Coronary artery (tissue), 2 donors: ENCODE measurements at regions not wholly inside any gene's neighbourhood (a gene's known extent, or its start where the extent isn't known, plus 50 kb on each side); places are given as distances from the start of the nearest gene placed in this dataset.
"Not testable (repeated sequence)": the region's sequence is repeated elsewhere in the genome, so short reads cannot be mapped to it uniquely, and the experiment has no call there.

Experiments used
- DNase-seq: peaks from one replicate; pipeline ENCODE4 v3.0.0-alpha.2; 2017; ENCODE audit warnings: low spot score
- H3K27ac ChIP-seq, 2 donors: fragments of 200-600 bp; sonication (generic); one replicate each; pipeline ENCODE4 v1.5.1; 2016 to 2019
- H3K4me3 ChIP-seq: fragments of 200-600 bp; sonication (generic); 2 replicates; pipeline ENCODE4 v1.5.1; 2016; ENCODE audit warnings: mild to moderate bottlenecking, moderate library complexity
- TF ChIP-seq, protein P1 (sequence below): fragments of 200-600 bp; sonication (generic); IDR thresholded peaks from one replicate; pipeline ENCODE4 v1.5.1; 2019; ENCODE audit warnings: antibody characterized with exemption

- TF ChIP-seq, protein P1, sequence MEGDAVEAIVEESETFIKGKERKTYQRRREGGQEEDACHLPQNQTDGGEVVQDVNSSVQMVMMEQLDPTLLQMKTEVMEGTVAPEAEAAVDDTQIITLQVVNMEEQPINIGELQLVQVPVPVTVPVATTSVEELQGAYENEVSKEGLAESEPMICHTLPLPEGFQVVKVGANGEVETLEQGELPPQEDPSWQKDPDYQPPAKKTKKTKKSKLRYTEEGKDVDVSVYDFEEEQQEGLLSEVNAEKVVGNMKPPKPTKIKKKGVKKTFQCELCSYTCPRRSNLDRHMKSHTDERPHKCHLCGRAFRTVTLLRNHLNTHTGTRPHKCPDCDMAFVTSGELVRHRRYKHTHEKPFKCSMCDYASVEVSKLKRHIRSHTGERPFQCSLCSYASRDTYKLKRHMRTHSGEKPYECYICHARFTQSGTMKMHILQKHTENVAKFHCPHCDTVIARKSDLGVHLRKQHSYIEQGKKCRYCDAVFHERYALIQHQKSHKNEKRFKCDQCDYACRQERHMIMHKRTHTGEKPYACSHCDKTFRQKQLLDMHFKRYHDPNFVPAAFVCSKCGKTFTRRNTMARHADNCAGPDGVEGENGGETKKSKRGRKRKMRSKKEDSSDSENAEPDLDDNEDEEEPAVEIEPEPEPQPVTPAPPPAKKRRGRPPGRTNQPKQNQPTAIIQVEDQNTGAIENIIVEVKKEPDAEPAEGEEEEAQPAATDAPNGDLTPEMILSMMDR = no peak
Measured at GRCh38 chr6:126876446-126876845, 242.0 kb upstream of the RSPO3 start.

GRCh38 chr6:126880964-126881363 is 237.5 kb upstream of the RSPO3 start:
- TF ChIP-seq, protein P1 = no peak
- Histone ChIP-seq H3K4me3 (no peak overlapping the region), H3K27ac (no peak overlapping the region)
- DNase-seq = no peak

More at GRCh38 chr6:126876446-126876845, 242.0 kb upstream of the RSPO3 start:
- DNase-seq = no peak
- no peak overlapping the region for H3K27ac ChIP-seq
- H3K4me3 ChIP-seq = no peak overlapping the region

GRCh38 chr6:126886106-126886505 is 232.4 kb upstream of the RSPO3 start:
- Histone ChIP-seq H3K4me3 (no peak overlapping the region), H3K27ac (no peak overlapping the region)
- TF ChIP-seq, protein P1 = no peak
- no peak for DNase-seq

DNA sequence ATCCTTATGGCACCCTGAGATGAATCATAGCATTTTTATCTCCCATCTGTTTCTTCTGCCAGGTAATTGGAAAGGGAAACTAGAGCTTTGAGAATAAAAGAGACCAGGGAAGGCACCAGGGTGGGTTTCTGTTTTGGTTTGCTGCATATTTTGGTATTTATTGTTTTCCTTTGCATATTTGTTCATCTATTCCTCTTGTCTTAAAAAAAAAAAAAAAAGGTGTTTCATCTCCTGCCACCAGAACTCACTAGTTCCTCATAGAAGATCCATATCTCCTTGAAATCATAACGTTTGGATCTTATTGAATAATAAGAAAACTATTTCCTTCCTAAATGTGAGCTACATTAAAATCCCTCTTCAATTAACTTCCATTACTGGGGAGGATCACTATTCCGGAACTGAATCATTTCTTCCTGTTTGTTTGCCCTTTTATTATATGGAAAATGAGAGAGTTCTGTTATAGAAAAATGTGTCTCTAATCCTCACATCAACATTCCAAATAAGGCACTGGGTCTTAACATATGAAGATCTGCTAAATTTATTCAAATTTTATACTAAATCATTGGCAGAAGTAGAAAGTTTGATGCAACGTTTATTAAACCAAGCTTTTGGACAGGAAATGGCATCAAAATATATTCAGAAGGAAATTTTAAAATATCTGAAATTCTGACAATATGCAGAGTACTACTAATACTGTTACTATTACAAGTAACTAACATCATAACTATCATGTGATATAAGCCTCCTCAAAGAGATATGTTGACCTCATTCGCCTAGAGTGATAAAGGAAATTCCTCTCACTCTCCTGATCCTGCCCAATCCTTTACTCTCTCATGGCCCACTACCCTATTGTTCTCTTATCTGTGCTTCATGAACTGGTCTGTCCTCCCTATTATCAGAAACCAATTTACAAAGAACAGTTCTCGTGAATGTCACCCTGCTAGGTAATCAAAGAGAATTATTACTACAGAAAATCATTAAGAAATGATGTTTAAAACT is 229.4 kb upstream of the RSPO3 start:
- TF ChIP-seq, protein P1 = no peak
- no peak for DNase-seq
- Histone ChIP-seq H3K4me3 (no peak overlapping the region), H3K27ac (no peak overlapping the region)

DNA sequence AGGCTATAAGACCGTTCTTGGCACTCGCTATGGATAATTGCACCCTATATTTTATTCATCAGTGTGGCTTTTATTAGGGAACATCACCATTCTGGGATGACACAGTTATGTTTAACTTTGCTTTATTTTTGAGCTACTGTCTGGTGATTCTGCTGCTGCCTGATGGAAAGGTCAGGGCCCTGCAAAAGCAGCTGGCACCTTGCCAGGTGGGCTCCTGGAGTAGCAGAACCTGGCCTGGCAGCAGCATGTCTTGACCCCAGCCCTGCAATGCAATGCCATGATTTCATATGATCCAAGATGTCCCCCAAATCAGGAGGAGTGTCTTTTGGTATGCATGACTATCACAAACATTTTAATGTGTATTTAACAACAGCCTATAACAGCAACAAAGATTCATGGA is 228.4 kb upstream of the RSPO3 start:
- Histone ChIP-seq H3K27ac (no peak overlapping the region), H3K4me3 (no peak overlapping the region)
- TF ChIP-seq, protein P1 = no peak
- no peak for DNase-seq

GRCh38 chr6:126891158-126891557 is 227.3 kb upstream of the RSPO3 start:
- Histone ChIP-seq H3K27ac (no peak overlapping the region), H3K4me3 (no peak overlapping the region)
- DNase-seq = no peak
- TF ChIP-seq, protein P1 = no peak

DNA sequence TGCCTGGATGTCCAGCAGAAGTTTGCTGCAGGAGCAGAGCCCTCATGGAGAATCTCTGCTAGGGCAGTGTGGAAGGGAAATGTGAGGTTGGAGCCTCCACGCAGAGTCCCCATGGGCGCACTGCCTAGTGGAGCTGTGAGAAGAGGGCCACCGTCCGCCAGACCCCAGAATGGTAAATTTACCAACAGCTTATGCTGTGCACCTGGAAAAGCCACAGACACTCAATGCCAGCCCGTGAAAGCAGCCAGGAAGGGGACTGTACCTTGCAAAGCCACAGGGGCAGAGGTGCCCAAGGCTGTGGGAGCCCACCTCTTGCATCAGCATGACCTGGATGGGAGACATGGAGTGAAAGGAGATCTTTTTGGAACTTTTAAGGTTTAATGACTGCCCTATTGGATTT is 225.6 kb upstream of the RSPO3 start:
- H3K27ac ChIP-seq, DNase-seq, H3K4me3 ChIP-seq: not testable (repeated sequence)
